Lower leg skin (tissue), 4 donors: ENCODE measurements at regions not wholly inside any gene's neighbourhood (a gene's known extent, or its start where the extent isn't known, plus 50 kb on each side); places are given as distances from the start of the nearest gene placed in this dataset.

Experiments used
- DNase-seq, 2 donors: peaks; one replicate each; pipeline ENCODE4 v3.0.0-alpha.2; 2019; ENCODE audit warnings: low spot score in 2 of 2
- H3K4me3 ChIP-seq: fragments of 200-600 bp; sonication (generic); 2 replicates; pipeline ENCODE4 v1.5.1; 2017; ENCODE audit warnings: mild to moderate bottlenecking, low read depth; ENCODE audit not compliant: poor library complexity, severe bottlenecking
- CTCF ChIP-seq, 3 donors: fragments of 450-650 bp; IDR thresholded peaks; one replicate each; pipeline ENCODE4 v1.5.1; 2016; ENCODE audit warnings: antibody characterized with exemption in 3 of 3, mild to moderate bottlenecking in 3 of 3, moderate library complexity in 2 of 3
- POLR2A ChIP-seq, 2 donors: fragments of 450-650 bp; IDR thresholded peaks; one replicate each; pipeline ENCODE4 v1.6.1; 2016 to 2017; ENCODE audit warnings: antibody characterized with exemption in 2 of 2, mild to moderate bottlenecking in 1 of 2, moderate library complexity in 1 of 2
- WGBS, 2 donors: methylation state at CpG; one replicate each; pipeline ENCODE4 v1.1.5; 2018; 5-methylcytosine and 5-hydroxymethylcytosine counted together
- intact Hi-C: fragments of 100-400 bp; cut with DNase I; formaldehyde crosslinking; loops from one replicate; pipeline ENCODE4 v1.15.0; 2023; ENCODE audit warnings: low total_unique reads

GRCh38 chr5:71771191-71771590 is 52.1 kb downstream of the CARTPT start:
- no peak for TF ChIP-seq POLR2A (IDR thresholded peaks at IDR 0.05)
- DNase-seq, result no peak
- intact Hi-C loops, result no loop called here
- no peak overlapping the region for H3K4me3 ChIP-seq
- WGBS, 2 donors, result 79 to 86% methylated on average over 2 of the region's 2 CpGs

GRCh38 chr5:71778678-71779276 is 59.7 kb downstream of the CARTPT start:
- H3K4me3 ChIP-seq, result no peak overlapping the region
- TF ChIP-seq CTCF (IDR thresholded peaks at IDR 0.05), result no peak
- TF ChIP-seq POLR2A (IDR thresholded peaks at IDR 0.05), result no peak
- intact Hi-C loops, result no loop called here
- no peak for DNase-seq
- WGBS, 2 donors, result 50 to 75% methylated on average over 4 of the region's 4 CpGs

GRCh38 chr5:71780597-71780996 is 61.5 kb downstream of the CARTPT start:
- intact Hi-C loops, result loop anchor here (5.0 to 10.0 kb wide), 2 partner anchors 504 to 742 kb away; no protein-coding TSS in a partner anchor
- DNase-seq, result no peak
- WGBS, 2 donors, result 43 to 63% methylated on average over 6 of the region's 6 CpGs
- no peak for TF ChIP-seq POLR2A (IDR thresholded peaks at IDR 0.05)
- TF ChIP-seq CTCF (IDR thresholded peaks at IDR 0.05), result no peak
- no peak overlapping the region for H3K4me3 ChIP-seq

- no peak for TF ChIP-seq CTCF (IDR thresholded peaks at IDR 0.05)
- no peak for TF ChIP-seq POLR2A (IDR thresholded peaks at IDR 0.05)
- no peak for DNase-seq
- H3K4me3 ChIP-seq, result no peak overlapping the region
- 51 to 52% methylated on average over 3 of the region's 3 CpGs for WGBS, 2 donors
- intact Hi-C loops, result loop anchor here (5.0 to 10.0 kb wide), 2 partner anchors 502 to 740 kb away; no protein-coding TSS in a partner anchor
Measured at GRCh38 chr5:71782393-71782770, 63.3 kb downstream of the CARTPT start.

GRCh38 chr5:71782771-71783770 is 64.0 kb downstream of the CARTPT start:
- intact Hi-C loops, result loop anchor here (5.0 to 10.0 kb wide), 2 partner anchors 502 to 739 kb away; no protein-coding TSS in a partner anchor
- 30 to 35% methylated on average over 27 of the region's 27 CpGs for WGBS, 2 donors
- DNase-seq, result peak; percentile 82 to 95
- H3K4me3 ChIP-seq, result no peak overlapping the region
- TF ChIP-seq CTCF (IDR thresholded peaks at IDR 0.05) (peak in 1 of 3 donors; percentile 40), POLR2A (IDR thresholded peaks at IDR 0.05) (no peak)

GRCh38 chr5:71783891-71784290 is 64.8 kb downstream of the CARTPT start:
- TF ChIP-seq CTCF (IDR thresholded peaks at IDR 0.05) (no peak), POLR2A (IDR thresholded peaks at IDR 0.05) (no peak)
- WGBS, 2 donors, result 76 to 83% methylated on average over 6 of the region's 6 CpGs
- DNase-seq, result no peak
- intact Hi-C loops, result loop anchor here (5.0 to 10.0 kb wide), 2 partner anchors 501 to 738 kb away; no protein-coding TSS in a partner anchor
- H3K4me3 ChIP-seq, result no peak overlapping the region
